Transverse colon (tissue), 4 donors: ENCODE measurements at regions not wholly inside any gene's neighbourhood (a gene's known extent, or its start where the extent isn't known, plus 50 kb on each side); places are given as distances from the start of the nearest gene placed in this dataset.

ENCODE experiments used
- POLR2AphosphoS5 ChIP-seq, 3 donors: sonication (generic); formaldehyde crosslinking; IDR thresholded peaks; one replicate each; pipeline ENCODE4 v1.6.1; 2016; ENCODE audit warnings: antibody characterized with exemption in 3 of 3
- TF ChIP-seq, protein P1 (sequence below), 5 experiments: fragments of 200-600 bp in 3 of 5; fragments of 450-650 bp in 2 of 5; sonication (generic) in 3 of 5; IDR thresholded peaks; 1 replicate in 2 of 5; 2 replicates in 3 of 5; pipeline ENCODE4 v1.5.1; 2016 to 2017; ENCODE audit warnings: antibody characterized with exemption in 5 of 5, inconsistent platforms in 3 of 5, mild to moderate bottlenecking in 2 of 5, moderate library complexity in 1 of 5

DNA sequence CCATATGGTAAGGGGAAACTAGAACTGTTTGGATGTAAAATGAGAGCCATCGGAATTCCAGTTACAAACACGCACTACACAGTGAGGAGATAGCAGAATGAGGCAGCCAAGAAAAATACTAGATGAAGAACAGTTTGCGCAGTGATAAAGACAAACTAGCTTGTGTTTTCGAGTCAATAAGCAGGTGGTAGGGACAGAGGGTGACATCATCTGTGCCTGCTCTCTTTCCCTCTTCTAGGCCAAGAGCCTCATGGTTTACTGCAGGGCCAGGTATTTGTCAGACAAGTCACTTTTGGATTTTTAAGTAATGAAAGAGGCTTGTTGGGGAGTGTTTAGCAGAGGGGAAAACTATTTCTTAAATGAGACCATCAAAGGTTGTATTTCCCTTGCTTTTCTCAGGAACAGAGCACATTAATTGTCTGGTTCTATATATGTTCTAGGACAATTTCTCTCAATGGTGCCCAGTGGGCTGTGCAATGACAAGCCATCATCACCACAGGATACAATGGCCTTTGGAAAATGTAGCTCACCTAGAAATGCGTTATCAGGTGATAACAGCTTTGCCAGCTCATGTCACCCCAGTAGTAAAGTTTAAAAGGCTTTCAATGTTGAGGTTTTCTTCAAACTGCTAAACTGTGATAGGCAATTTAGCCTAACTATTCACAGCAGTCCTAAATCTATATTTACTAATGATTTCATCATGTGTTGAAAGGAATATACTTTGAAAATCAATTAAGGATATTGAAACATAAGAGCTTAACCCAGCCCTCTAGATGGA, 1210.3 kb upstream of the ZEB2 start:
- TF ChIP-seq POLR2AphosphoS5 (IDR thresholded peaks at IDR 0.05), result no peak
- TF ChIP-seq, protein P1, sequence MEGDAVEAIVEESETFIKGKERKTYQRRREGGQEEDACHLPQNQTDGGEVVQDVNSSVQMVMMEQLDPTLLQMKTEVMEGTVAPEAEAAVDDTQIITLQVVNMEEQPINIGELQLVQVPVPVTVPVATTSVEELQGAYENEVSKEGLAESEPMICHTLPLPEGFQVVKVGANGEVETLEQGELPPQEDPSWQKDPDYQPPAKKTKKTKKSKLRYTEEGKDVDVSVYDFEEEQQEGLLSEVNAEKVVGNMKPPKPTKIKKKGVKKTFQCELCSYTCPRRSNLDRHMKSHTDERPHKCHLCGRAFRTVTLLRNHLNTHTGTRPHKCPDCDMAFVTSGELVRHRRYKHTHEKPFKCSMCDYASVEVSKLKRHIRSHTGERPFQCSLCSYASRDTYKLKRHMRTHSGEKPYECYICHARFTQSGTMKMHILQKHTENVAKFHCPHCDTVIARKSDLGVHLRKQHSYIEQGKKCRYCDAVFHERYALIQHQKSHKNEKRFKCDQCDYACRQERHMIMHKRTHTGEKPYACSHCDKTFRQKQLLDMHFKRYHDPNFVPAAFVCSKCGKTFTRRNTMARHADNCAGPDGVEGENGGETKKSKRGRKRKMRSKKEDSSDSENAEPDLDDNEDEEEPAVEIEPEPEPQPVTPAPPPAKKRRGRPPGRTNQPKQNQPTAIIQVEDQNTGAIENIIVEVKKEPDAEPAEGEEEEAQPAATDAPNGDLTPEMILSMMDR (IDR thresholded peaks at IDR 0.05), result no peak
